HG03097 (cell line): ENCODE measurements at regions not wholly inside any gene's neighbourhood (a gene's known extent, or its start where the extent isn't known, plus 50 kb on each side); places are given as distances from the start of the nearest gene placed in this dataset.
"Not testable (repeated sequence)": the region's sequence is repeated elsewhere in the genome, so short reads cannot be mapped to it uniquely, and the experiment has no call there.

Experiments
- ATAC-seq: cut with Tn5 transposase; IDR thresholded peaks from one replicate; pipeline ENCODE4 v1.9.1; 2021; ENCODE audit not compliant: unreplicated experiment, low FRiP score

DNA sequence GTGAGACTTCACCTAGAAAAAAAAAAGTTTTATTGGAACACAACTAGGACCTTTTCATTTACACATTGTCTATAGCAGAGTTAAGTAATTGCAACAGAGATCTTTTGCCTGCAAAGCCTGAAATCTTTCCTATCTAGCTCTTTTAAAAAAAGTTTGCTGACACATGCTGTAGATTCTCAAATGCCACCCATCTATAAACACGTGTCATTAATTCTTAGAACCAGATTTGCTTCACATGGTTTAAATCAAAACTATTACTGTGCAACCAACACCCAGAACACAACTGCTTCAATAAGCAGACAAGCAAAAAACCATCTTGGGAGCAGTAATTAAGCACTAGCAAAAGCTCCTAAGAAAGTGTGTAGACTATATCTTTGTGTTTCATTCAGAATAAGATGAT is 55.0 kb downstream of the OXSM start:
- no peak for ATAC-seq

- ATAC-seq: no peak
These were observed 56.4 kb downstream of the OXSM start for GRCh38 chr3:25846282-25846681.

DNA sequence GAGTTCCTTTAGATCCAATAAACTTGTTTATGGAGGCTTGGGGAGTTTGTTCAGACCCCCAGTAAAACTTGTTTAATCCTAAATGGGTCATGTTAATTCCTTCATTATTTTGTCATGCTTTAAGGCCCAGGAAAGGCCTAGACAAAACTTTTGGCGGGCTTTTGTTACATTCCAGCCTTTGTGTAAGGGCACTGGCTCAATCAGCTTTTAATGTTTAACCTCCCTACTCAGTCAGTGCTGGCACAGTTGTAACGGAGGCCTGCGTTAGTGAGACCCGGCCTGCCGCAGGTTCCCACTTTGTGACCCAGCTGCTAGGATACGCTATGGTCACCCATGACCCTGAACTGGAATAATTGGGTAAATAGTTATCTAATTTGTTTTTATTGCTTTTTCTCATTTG is 59.2 kb downstream of the OXSM start:
- ATAC-seq: no peak

- ATAC-seq: no peak
These were observed 59.9 kb downstream of the OXSM start for GRCh38 chr3:25849641-25850385.

- ATAC-seq: not testable (repeated sequence)
These were observed 61.9 kb downstream of the OXSM start for GRCh38 chr3:25851693-25852259.

GRCh38 chr3:25854214-25854613 is 64.3 kb downstream of the OXSM start:
- no peak for ATAC-seq

GRCh38 chr3:25854635-25855034 is 64.7 kb downstream of the OXSM start:
- ATAC-seq: no peak

- no peak for ATAC-seq
These were observed 65.4 kb downstream of the OXSM start for GRCh38 chr3:25855266-25855784.

GRCh38 chr3:25856902-25857518 is 67.1 kb downstream of the OXSM start:
- peak; percentile 90 for ATAC-seq

DNA sequence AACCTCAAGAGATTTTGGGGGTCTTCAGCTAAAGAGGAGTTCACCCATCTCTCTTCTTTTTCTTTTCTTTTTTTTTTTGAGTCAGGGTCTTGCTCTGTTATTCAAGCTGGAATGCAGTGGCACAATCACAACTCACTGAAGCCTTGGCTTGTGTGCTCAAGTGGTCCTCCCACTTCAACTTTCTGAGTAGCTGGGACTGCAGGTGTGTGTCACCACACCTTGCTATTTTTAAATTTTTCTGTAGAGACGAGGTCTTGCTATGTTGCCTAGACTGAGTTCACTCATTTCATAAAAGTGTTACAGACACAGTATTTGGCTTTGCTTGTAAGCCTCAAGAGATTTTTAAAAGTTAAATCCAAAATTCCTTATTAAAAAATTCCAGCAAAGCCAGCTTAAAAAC is 71.7 kb downstream of the OXSM start:
- no peak for ATAC-seq

DNA sequence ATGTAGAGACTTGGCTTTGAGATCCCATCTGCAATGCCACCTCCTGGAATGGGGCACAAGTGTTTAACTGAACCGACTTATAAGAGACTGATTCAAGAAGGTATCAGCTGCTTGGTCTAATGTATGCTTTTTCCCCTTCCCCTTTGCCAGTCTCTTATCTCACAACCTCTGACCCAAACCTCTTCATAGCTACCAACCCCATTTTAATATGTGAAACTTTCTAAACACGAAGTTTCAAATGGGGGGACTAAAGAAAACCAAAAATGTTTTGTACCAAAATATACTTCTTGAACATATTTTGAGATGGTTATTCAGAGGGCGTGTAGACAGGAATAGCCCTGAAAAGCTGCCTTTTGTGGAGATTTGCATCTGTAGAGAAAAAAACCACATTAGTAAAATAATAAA is 73.1 kb downstream of the OXSM start:
- no peak for ATAC-seq

GRCh38 chr3:25863416-25863959 is 73.6 kb downstream of the OXSM start:
- ATAC-seq: no peak

DNA sequence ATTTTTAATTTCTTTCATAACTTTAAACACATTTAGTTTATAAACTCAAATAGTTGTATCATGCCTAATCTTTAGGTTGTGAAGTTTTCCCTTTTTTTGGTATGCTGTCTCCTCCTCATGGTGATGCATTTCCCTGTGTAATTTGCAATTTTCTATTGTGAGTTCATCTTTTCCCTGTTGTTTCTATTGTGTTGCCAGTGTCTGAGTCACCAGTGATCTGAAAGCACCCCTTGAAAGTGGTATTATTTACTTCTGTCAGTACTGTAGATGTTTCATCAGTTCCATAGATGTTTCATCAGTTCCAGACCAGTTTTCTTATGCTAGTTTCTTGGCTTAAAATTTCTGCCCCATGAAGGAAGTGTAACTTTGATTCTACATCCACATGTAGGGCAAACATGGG is 80.6 kb downstream of the OXSM start:
- no peak for ATAC-seq

DNA sequence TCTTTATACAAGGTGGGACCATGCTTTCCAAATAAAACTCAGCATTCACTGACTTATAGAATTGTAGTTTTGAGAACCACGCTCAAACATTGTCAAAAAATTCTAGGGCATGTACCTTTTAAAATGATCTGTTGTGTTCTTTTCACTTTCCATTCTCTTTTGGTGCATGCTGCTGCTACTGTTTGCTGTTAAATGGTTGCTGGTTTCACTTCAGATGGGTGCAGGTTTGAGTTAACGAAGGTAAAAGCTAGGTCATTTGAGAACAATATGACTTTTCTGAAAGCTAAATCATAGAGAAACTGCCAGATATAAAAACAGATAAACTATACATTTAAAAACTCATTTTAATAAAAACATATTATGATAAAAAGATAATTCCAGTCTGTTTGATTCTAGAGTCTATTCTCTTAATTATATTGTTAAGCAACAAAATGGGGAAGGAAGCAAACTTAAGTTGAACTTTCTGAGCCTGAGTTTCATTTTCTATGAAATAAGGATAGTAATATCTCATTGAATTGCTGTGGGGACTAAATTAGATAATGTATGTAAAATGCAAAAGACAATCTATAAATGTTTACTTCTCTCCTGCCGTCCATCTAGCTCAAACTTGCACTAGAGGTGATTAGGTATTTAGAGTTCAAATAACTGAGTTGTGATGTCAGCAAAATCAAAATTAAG is 82.4 kb downstream of the OXSM start:
- no peak for ATAC-seq

GRCh38 chr3:25883492-25883891 is 93.6 kb downstream of the OXSM start:
- no peak for ATAC-seq

DNA sequence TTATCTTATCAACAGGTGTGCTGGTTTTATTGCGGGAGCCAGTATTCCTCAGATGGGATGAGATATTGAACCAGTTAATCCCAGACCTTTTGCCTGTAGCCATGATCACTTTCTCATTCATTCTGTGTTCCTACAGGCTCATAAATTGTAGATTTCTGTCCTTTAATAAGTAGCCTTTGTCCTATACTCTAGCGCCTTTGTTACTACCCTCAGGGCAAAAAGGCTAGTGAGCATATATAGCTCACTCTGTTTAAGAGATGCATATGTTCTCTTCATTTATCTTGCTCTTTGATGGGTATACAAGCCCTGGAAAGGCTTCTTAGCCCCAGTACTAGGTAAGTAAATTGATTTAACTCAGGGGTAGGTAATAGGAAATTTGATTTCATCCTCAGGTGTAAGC is 95.1 kb downstream of the OXSM start:
- no peak for ATAC-seq

- ATAC-seq: no peak
These were observed 95.7 kb downstream of the OXSM start for GRCh38 chr3:25885544-25885943.

DNA sequence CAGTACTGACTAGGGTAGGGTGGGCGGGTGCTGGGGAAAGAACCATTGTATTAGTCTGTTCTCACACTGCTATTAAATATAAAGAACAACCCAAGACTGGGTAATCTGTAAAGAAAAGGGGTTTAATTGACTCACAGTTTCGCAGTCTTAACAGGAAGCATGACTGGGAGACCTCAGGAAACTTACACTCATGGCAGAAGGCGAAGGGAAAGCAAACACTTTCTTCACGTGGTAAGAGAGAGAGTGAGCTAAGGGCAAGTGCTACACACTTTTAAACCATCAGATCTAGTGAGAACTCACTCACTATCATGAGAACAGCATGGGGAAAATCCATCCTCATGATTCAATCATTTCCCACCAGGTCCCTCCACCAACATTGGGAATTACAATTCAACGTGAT is 98.0 kb downstream of the OXSM start:
- no peak for ATAC-seq

- no peak for ATAC-seq
These were observed 99.1 kb downstream of the OXSM start for GRCh38 chr3:25888892-25889524.

GRCh38 chr3:25889525-25889917 is 99.6 kb downstream of the OXSM start:
- no peak for ATAC-seq

DNA sequence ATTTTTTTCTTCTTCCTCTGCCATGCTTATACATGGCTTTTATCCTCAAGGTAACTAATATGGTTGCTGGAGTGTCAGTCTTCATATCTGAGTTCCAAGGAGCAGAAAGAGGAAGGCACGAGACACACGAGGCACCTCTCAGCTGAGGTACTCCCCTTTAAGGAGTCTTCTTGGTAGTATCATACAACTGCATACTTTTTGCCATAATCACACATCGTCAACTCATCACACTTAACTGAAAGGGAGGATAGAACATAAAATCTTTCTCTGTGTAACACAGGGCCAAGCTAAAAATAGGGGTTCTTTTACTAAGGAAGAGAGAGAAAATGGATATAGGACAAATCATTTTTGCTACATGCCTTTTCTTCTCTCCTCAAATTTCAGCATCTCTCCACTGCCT is 104.2 kb downstream of the OXSM start:
- ATAC-seq: no peak
